Sigmoid colon (tissue), 4 donors: ENCODE measurements at regions not wholly inside any gene's neighbourhood (a gene's known extent, or its start where the extent isn't known, plus 50 kb on each side); places are given as distances from the start of the nearest gene placed in this dataset.
"Not testable (repeated sequence)": the region's sequence is repeated elsewhere in the genome, so short reads cannot be mapped to it uniquely, and the experiment has no call there.

ENCODE experiments used
- CTCF ChIP-seq, 4 experiments: fragments of 450-650 bp in 3 of 4; fragments of 200-600 bp in 1 of 4; IDR thresholded peaks; one replicate each; pipeline ENCODE4 v1.5.1; 2016 to 2019; ENCODE audit warnings: antibody characterized with exemption in 4 of 4, mild to moderate bottlenecking in 3 of 4, moderate library complexity in 2 of 4
- EP300 ChIP-seq, 4 donors: sonication (generic); formaldehyde crosslinking; IDR thresholded peaks; one replicate each; pipeline ENCODE4 v1.6.1; 2017; ENCODE audit warnings: antibody characterized with exemption in 4 of 4
- POLR2AphosphoS5 ChIP-seq, 4 donors: sonication (generic); formaldehyde crosslinking; IDR thresholded peaks; one replicate each; pipeline ENCODE4 v1.6.1; 2017; ENCODE audit warnings: antibody characterized with exemption in 4 of 4

GRCh38 chr14:42973171-42973570 lies 1366.5 kb downstream of the LRFN5 start:
- TF ChIP-seq CTCF, POLR2AphosphoS5, EP300 (IDR thresholded peaks at IDR 0.05): not testable (repeated sequence)
